Heart left ventricle (tissue), 16 donors: ENCODE measurements at regions not wholly inside any gene's neighbourhood (a gene's known extent, or its start where the extent isn't known, plus 50 kb on each side); places are given as distances from the start of the nearest gene placed in this dataset.
A peak's percentile ranks its signal among the peaks of the same experiment; 100 is the strongest.

Experiments
- ATAC-seq, 4 donors: fragments of 200-7000 bp; cut with Tn5 transposase; one replicate each; pipeline ENCODE4 v1.9.1; 2020 to 2022; ENCODE audit warnings: moderate library complexity in 4 of 4, mild to moderate bottlenecking in 3 of 4, moderate number of reproducible peaks in 1 of 4
- DNase-seq, 5 donors: peaks; one replicate each; pipeline ENCODE4 v3.0.0-alpha.2; 2020
- H3K27ac ChIP-seq, 12 donors: fragments of 200-600 bp; sonication (generic) in 4 of 12; one replicate each; pipeline versions ENCODE4 v1.5.0 to v1.8.0; 2016 to 2022; ENCODE audit warnings: mild to moderate bottlenecking in 2 of 12
- H3K27me3 ChIP-seq, 9 donors: fragments of 200-600 bp; sonication (generic) in 2 of 9; one replicate each; pipeline versions ENCODE4 v1.5.1 to v1.8.0; 2016 to 2022; ENCODE audit warnings: mild to moderate bottlenecking in 3 of 9
- H3K36me3 ChIP-seq, 9 donors: fragments of 200-600 bp; sonication (generic) in 2 of 9; one replicate each; pipeline versions ENCODE4 v1.5.0 to v1.8.0; 2018 to 2022; ENCODE audit warnings: mild to moderate bottlenecking in 2 of 9
- H3K4me1 ChIP-seq, 12 donors: fragments of 200-600 bp; sonication (generic) in 4 of 12; one replicate each; pipeline versions ENCODE4 v1.5.0 to v1.8.0; 2016 to 2022; ENCODE audit warnings: mild to moderate bottlenecking in 3 of 12
- H3K4me3 ChIP-seq, 12 donors: fragments of 200-600 bp; sonication (generic) in 4 of 12; one replicate each; pipeline versions ENCODE4 v1.5.0 to v1.8.0; 2017 to 2022; ENCODE audit warnings: mild to moderate bottlenecking in 9 of 12, moderate library complexity in 4 of 12
- H3K9me3 ChIP-seq, 12 donors: fragments of 200-600 bp; sonication (generic) in 4 of 12; one replicate each; pipeline versions ENCODE4 v1.5.0 to v1.8.0; 2016 to 2022; ENCODE audit warnings: mild to moderate bottlenecking in 1 of 12
- CTCF ChIP-seq, 12 donors: fragments of 200-600 bp; sonication (generic) in 4 of 12; IDR thresholded peaks; one replicate each; pipeline versions ENCODE4 v1.5.0 to v1.8.0; 2018 to 2022; ENCODE audit warnings: antibody characterized with exemption in 12 of 12, mild to moderate bottlenecking in 5 of 12
- POLR2A ChIP-seq, 2 donors: fragments of 450-650 bp; IDR thresholded peaks; one replicate each; pipeline ENCODE4 v1.6.1; 2017; ENCODE audit warnings: antibody characterized with exemption in 2 of 2, mild to moderate bottlenecking in 2 of 2, moderate library complexity in 2 of 2
- WGBS, 4 donors: extraction: QIAGEN DNeasy Blood & Tissue Kit in 2 of 4; methylation state at CpG; one replicate each; pipeline versions ENCODE4 v1.1.5 to v1.1.7; 2013 to 2018; 5-methylcytosine and 5-hydroxymethylcytosine counted together
- intact Hi-C, 10 donors: fragments of 100-400 bp; cut with DNase I; formaldehyde crosslinking; loops; one replicate each; pipeline versions ENCODE4 v1.11.1 to v1.14.2; 2022
- donor health status: ischemic (EF 13 %, LVEDD 7.1; RV severe dilation, severe dysfunction).
- donor health status: healthy with polysubstance abuse.
- donor health status: DM: no; HTN: yes; CAD: no.
- donor health status: DM: no; HTN: no; CAD: no.
- donor health status: ischemic (EF 25% LVEDD 6.9; RV normal size, moderate dysfunction).
- donor health status: ischemic (EF 25% LVEDD 5.7; RV mildly dilated, moderate dysfunction).
- donor health status: healthy.
- donor health status: DM: yes; HTN: yes; CAD: no.
- donor health status: ischemic (EF 35%, LVEDD 5.7; RV mildly dilated, moderate dysfunction).
- donor health status: nonischemic (EF 11% LVEDD 7.7; RV severe dilation, severe dysfunction).
- donor health status: DM: yes; HTN: yes; CAD: no.
- donor health status: PGD.
- donor health status: ischemic (EF 29% LVEDD 5.4; RV normal size, mild dysfunction).
- donor health status: nonischemic (EF 23%, LVEDD 6.1; RV moderate dilation, normal function).

DNA sequence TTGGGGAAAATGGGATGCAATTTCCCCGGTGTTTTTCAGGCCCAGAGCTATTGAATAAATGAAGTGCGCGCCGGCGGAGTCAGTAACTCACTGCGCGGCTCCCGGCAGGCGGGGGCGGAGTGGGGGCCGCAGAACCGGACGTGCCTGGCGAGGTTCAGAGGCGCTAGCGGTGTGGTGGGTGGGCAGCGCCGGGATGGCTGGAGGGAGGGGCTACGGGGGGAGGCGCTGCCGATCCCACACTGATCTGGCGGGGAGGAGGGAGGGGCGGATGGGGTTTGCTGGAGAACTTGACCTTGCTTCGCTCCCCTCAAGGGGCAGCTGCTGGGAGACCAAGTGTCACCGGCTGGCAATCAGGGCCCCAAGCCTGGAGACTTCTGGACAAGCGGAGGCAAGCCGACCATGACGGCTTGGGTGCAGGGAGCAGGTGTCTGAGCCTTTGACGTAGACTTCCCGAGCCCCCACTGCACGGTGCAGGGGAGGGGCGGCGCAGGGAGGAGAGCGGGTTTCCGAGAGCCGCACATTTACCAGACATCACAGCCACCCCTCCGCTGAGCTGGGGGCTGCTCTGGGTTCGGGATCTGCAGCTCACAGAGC, 174.1 kb upstream of the RTL1 start:
- DNase-seq = no peak
- TF ChIP-seq CTCF (IDR thresholded peaks at IDR 0.05) = no peak
- no peak for TF ChIP-seq POLR2A (IDR thresholded peaks at IDR 0.05)
- H3K36me3 ChIP-seq = no peaks in the 10 kb centered on the region
- intact Hi-C loops = no loop called here
- H3K4me1 ChIP-seq = peaks cover 0 to 10% (median 0%) of the 10 kb centered on the region in 12 donors
- peaks cover 0 to 5% (median 0%) of the 10 kb centered on the region in 12 donors for H3K9me3 ChIP-seq
- peak overlapping the region in 5 of 12 donors; percentile 7 to 25 (median 17) for H3K4me3 ChIP-seq
- peaks cover 18 to 71% (median 38%) of the 10 kb centered on the region in 9 donors for H3K27me3 ChIP-seq
- WGBS, 4 donors = 3 to 8% (median 4%) methylated on average over 25 to 38 of the region's 38 CpGs
- H3K27ac ChIP-seq = no peak overlapping the region
- ATAC-seq = peak in 1 of 4 donors; percentile 15

- WGBS, 4 donors = 68 to 77% (median 73%) methylated on average over 5 to 8 of the region's 8 CpGs
- TF ChIP-seq POLR2A (IDR thresholded peaks at IDR 0.05) = no peak
- no peak overlapping the region for H3K4me3 ChIP-seq
- H3K36me3 ChIP-seq = no peaks in the 10 kb centered on the region
- intact Hi-C loops = no loop called here
- ATAC-seq (no peak), DNase-seq (no peak)
- no peak overlapping the region for H3K27ac ChIP-seq
- peaks cover 18 to 74% (median 38%) of the 10 kb centered on the region in 9 donors for H3K27me3 ChIP-seq
- H3K9me3 ChIP-seq = peaks cover 0 to 7% (median 2%) of the 10 kb centered on the region in 12 donors
- peaks cover 0 to 10% (median 0%) of the 10 kb centered on the region in 12 donors for H3K4me1 ChIP-seq
Measured at GRCh38 chr14:101078170-101078891, 174.8 kb upstream of the RTL1 start.

GRCh38 chr14:101078892-101079221, 175.3 kb upstream of the RTL1 start:
- Histone ChIP-seq H3K27ac (no peak overlapping the region), H3K36me3 (no peaks in the 10 kb centered on the region), H3K27me3 (peaks cover 18 to 72% (median 38%) of the 10 kb centered on the region in 9 donors), H3K9me3 (peaks cover 0 to 12% (median 3%) of the 10 kb centered on the region in 12 donors), H3K4me3 (no peak overlapping the region), H3K4me1 (peaks cover 0 to 10% (median 0%) of the 10 kb centered on the region in 12 donors)
- DNase-seq = no peak
- intact Hi-C loops = no loop called here
- TF ChIP-seq POLR2A (IDR thresholded peaks at IDR 0.05) (no peak), CTCF (IDR thresholded peaks at IDR 0.05) (no peak)
- ATAC-seq = no peak
- WGBS, 4 donors = 55 to 88% (median 67%) methylated on average over 4 to 9 of the region's 9 CpGs

- Histone ChIP-seq H3K27me3 (peaks cover 18 to 70% (median 35%) of the 10 kb centered on the region in 9 donors), H3K4me1 (peaks cover 0 to 10% (median 0%) of the 10 kb centered on the region in 12 donors), H3K36me3 (no peaks in the 10 kb centered on the region), H3K9me3 (peaks cover 0 to 12% (median 3%) of the 10 kb centered on the region in 12 donors), H3K4me3 (no peak overlapping the region), H3K27ac (no peak overlapping the region)
- ATAC-seq (no peak), DNase-seq (no peak)
- intact Hi-C loops = no loop called here
- 65 to 96% (median 93%) methylated on average over 2 of the region's 2 CpGs for WGBS, 4 donors
- TF ChIP-seq POLR2A (IDR thresholded peaks at IDR 0.05) (no peak), CTCF (IDR thresholded peaks at IDR 0.05) (no peak)
Measured at GRCh38 chr14:101080922-101081593, 177.5 kb upstream of the RTL1 start.
